Hindlimb muscle (tissue), 1 donor: ENCODE measurements at regions not wholly inside any gene's neighbourhood (a gene's known extent, or its start where the extent isn't known, plus 50 kb on each side); places are given as distances from the start of the nearest gene placed in this dataset.
A peak's percentile ranks its signal among the peaks of the same experiment; 100 is the strongest.

ENCODE experiments used
- DNase-seq: peaks from one replicate; pipeline ENCODE4 v3.0.0-alpha.2; 2013

GRCh38 chr2:136363470-136363869 lies 245.5 kb upstream of the CXCR4 start:
- DNase-seq: no peak

GRCh38 chr2:136362676-136363390 lies 244.9 kb upstream of the CXCR4 start:
- no peak for DNase-seq

- no peak for DNase-seq
These were observed 243.6 kb upstream of the CXCR4 start for GRCh38 chr2:136361521-136361920.

- DNase-seq: no peak
These were observed 242.8 kb upstream of the CXCR4 start for GRCh38 chr2:136360790-136361189.

- DNase-seq: no peak
These were observed 241.4 kb upstream of the CXCR4 start for GRCh38 chr2:136359121-136359965.

- no peak for DNase-seq
These were observed 240.6 kb upstream of the CXCR4 start for GRCh38 chr2:136358576-136358975.

- no peak for DNase-seq
These were observed 239.0 kb upstream of the CXCR4 start for GRCh38 chr2:136357007-136357380.

- DNase-seq: no peak
These were observed 238.4 kb upstream of the CXCR4 start for GRCh38 chr2:136356125-136357006.

GRCh38 chr2:136351684-136352083 lies 233.7 kb upstream of the CXCR4 start:
- DNase-seq: no peak

GRCh38 chr2:136347981-136348380 lies 230.0 kb upstream of the CXCR4 start:
- DNase-seq: no peak

- no peak for DNase-seq
These were observed 226.4 kb upstream of the CXCR4 start for GRCh38 chr2:136344339-136344738.

GRCh38 chr2:136342138-136342537 lies 224.2 kb upstream of the CXCR4 start:
- DNase-seq: peak; percentile 49

GRCh38 chr2:136334967-136335366 lies 217.0 kb upstream of the CXCR4 start:
- no peak for DNase-seq

- peak; percentile 13 for DNase-seq
These were observed 214.6 kb upstream of the CXCR4 start for GRCh38 chr2:136332436-136333095.

GRCh38 chr2:136331226-136331625 lies 213.3 kb upstream of the CXCR4 start:
- DNase-seq: no peak

- no peak for DNase-seq
These were observed 210.4 kb upstream of the CXCR4 start for GRCh38 chr2:136328207-136328795.

GRCh38 chr2:136327162-136327852 lies 209.4 kb upstream of the CXCR4 start:
- DNase-seq: no peak

- no peak for DNase-seq
These were observed 207.9 kb upstream of the CXCR4 start for GRCh38 chr2:136325844-136326331.

GRCh38 chr2:136324966-136325365 lies 207.0 kb upstream of the CXCR4 start:
- DNase-seq: no peak

GRCh38 chr2:136323935-136324334 lies 206.0 kb upstream of the CXCR4 start:
- no peak for DNase-seq

- DNase-seq: no peak
These were observed 205.2 kb upstream of the CXCR4 start for GRCh38 chr2:136323195-136323594.
